ENCODE measurements at regions not wholly inside any gene's neighbourhood (a gene's known extent, or its start where the extent isn't known, plus 50 kb on each side); places are given as distances from the start of the nearest gene placed in this dataset.
A peak's percentile ranks its signal among the peaks of the same experiment; 100 is the strongest.

DNA sequence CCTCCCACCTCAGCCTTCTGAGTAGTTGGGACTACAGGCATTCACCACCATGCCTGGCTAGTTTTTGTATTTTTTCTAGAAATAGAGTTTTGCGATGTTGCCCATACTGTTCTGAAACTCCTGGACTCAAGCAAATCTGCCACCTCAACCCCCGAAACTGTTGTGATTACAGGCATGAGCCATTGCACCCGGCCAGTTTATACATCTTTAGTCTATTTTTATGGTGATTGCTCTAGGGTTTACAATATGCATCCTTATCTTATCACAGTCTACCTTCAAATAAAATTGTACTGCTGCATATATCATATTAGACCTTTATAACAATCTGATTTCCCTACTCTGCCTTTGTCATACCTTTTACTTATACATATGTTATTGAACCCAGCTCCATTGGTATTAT is 56.9 kb downstream of the SOWAHB start:
- no peak for DNase-seq (ENCODE audit: low read depth)

DNA sequence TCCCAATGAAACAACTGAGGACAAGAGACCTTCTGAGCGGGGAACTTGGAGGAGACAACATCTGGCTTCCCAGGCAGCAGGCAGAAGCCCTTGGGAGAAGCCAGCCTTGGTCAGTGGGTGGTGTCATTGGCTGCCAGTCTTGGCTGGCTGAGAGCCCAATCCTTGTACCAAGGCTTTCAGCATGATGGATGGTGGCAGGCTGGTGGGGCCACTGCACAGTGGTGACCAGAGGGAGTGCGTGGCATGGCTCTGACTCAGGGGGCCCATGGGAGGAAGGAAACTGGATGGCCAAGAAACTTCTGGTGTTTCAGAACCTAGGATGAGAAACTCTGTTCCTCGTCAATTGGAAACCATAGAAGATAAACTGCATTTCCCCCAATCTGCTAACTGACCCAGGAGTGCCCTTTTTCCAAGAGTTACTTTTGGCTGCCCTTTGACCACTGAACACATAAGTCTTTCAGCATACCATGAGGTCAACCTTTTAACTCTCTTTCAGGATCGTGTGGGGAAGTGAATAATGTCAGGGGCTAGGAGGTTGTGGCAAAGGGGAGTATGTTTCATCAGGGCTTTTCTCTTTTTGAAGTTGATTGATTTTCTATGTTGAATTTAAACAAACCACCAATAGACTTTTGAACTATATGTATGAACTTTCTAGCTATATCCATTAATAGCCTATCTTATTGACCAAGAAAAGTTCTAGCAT is 60.9 kb downstream of the SOWAHB start:
- DNase-seq (ENCODE audit: low read depth): peak; percentile 3
